SK-N-SH treated with all-trans-retinoic acid at 6 μM for 48 hours (cell line): ENCODE measurements at regions not wholly inside any gene's neighbourhood (a gene's known extent, or its start where the extent isn't known, plus 50 kb on each side); places are given as distances from the start of the nearest gene placed in this dataset.

Source experiments
- ATAC-seq: fragments of 200-7000 bp; cut with Tn5 transposase; 3 replicates; pipeline ENCODE4 v1.9.1; 2020; ENCODE audit warnings: mild to moderate bottlenecking, moderate library complexity
- ARNTL ChIP-seq: fragments of 450-650 bp; formaldehyde crosslinking; IDR thresholded peaks from 2 replicates; pipeline ENCODE4 v1.5.0; 2020; ENCODE audit warnings: low read depth, mild to moderate bottlenecking, moderate library complexity, borderline replicate concordance
- BACH2 ChIP-seq: fragments of 250-450 bp; sonication (Bioruptor Pico); IDR thresholded peaks from 2 replicates; pipeline ENCODE4 v1.9.0; 2021; ENCODE audit warnings: mild to moderate bottlenecking, borderline replicate concordance
- CREB5 ChIP-seq: fragments of 250-450 bp; sonication (Bioruptor Pico); IDR thresholded peaks from 2 replicates; pipeline ENCODE4 v1.5.1; 2020; ENCODE audit warnings: low read depth, mild to moderate bottlenecking, moderate library complexity
- CSDC2 ChIP-seq: fragments of 250-450 bp; sonication (Bioruptor Pico); IDR thresholded peaks from 2 replicates; pipeline ENCODE4 v1.5.0; 2020; ENCODE audit warnings: mild to moderate bottlenecking, moderate library complexity
- CSRNP3 ChIP-seq: fragments of 250-450 bp; sonication (Bioruptor Pico); IDR thresholded peaks from 2 replicates; pipeline ENCODE4 v1.5.1; 2021; ENCODE audit warnings: mild to moderate bottlenecking, moderate library complexity
- GLIS3 ChIP-seq: fragments of 250-450 bp; sonication (Bioruptor Pico); IDR thresholded peaks from 2 replicates; pipeline ENCODE4 v1.5.0; 2020; ENCODE audit warnings: mild to moderate bottlenecking, moderate library complexity
- ISL1 ChIP-seq: fragments of 250-450 bp; sonication (Bioruptor Pico); IDR thresholded peaks from 2 replicates; pipeline ENCODE4 v2.1.2; 2022; ENCODE audit warnings: mild to moderate bottlenecking, moderate library complexity
- OSR1 ChIP-seq: fragments of 250-450 bp; sonication (Bioruptor Pico); IDR thresholded peaks from 2 replicates; pipeline ENCODE4 v1.8.0; 2022; ENCODE audit warnings: moderate library complexity, mild to moderate bottlenecking, inconsistent platforms
- POU6F1 ChIP-seq: fragments of 250-450 bp; sonication (Bioruptor Pico); IDR thresholded peaks from 2 replicates; pipeline ENCODE4 v1.8.0; 2021; ENCODE audit warnings: low read depth, mild to moderate bottlenecking, moderate library complexity, borderline replicate concordance
- PPARA ChIP-seq: fragments of 250-450 bp; sonication (Bioruptor Pico); IDR thresholded peaks from 2 replicates; pipeline ENCODE4 v1.5.0; 2020; ENCODE audit warnings: mild to moderate bottlenecking, borderline replicate concordance
- SNAI2 ChIP-seq: fragments of 250-450 bp; sonication (Bioruptor Pico); IDR thresholded peaks from 2 replicates; pipeline ENCODE4 v1.5.0; 2020; ENCODE audit warnings: mild to moderate bottlenecking, moderate library complexity
- TCF4 ChIP-seq: fragments of 250-450 bp; sonication (Bioruptor Pico); IDR thresholded peaks from 2 replicates; pipeline ENCODE4 v1.8.0; 2021; ENCODE audit warnings: mild to moderate bottlenecking, moderate library complexity, borderline replicate concordance
- TOX ChIP-seq: fragments of 250-450 bp; sonication (Bioruptor Pico); IDR thresholded peaks from 2 replicates; pipeline ENCODE4 v1.8.0; 2021; ENCODE audit warnings: mild to moderate bottlenecking, moderate library complexity, borderline replicate concordance
- TSHZ2 ChIP-seq: fragments of 250-450 bp; sonication (Bioruptor Pico); IDR thresholded peaks from 2 replicates; pipeline ENCODE4 v1.5.0; 2020; ENCODE audit warnings: mild to moderate bottlenecking, moderate library complexity
- ZC3H10 ChIP-seq: fragments of 250-450 bp; sonication (Bioruptor Pico); IDR thresholded peaks from 2 replicates; pipeline ENCODE4 v1.5.1; 2021; ENCODE audit warnings: mild to moderate bottlenecking, moderate library complexity
- ZNF565 ChIP-seq: fragments of 450-650 bp; formaldehyde crosslinking; conservative IDR thresholded peaks from 2 replicates; pipeline ENCODE4 v1.5.0; 2020; ENCODE audit warnings: low read depth, mild to moderate bottlenecking, moderate library complexity
- ZNF70 ChIP-seq: fragments of 450-650 bp; formaldehyde crosslinking; IDR thresholded peaks from 2 replicates; pipeline ENCODE4 v1.5.0; 2020; ENCODE audit warnings: mild to moderate bottlenecking, moderate library complexity
- ZNF8 ChIP-seq: fragments of 450-650 bp; formaldehyde crosslinking; IDR thresholded peaks from 2 replicates; pipeline ENCODE4 v1.5.0; 2020; ENCODE audit warnings: mild to moderate bottlenecking, moderate library complexity

GRCh38 chr11:25863986-25864385 lies 467.9 kb upstream of the ANO3 start:
- ATAC-seq: no peak

GRCh38 chr11:25876456-25876965 lies 455.4 kb upstream of the ANO3 start:
- TF ChIP-seq ZNF565 (CRISPR knock-in tag) (no peak), BACH2 (CRISPR knock-in tag) (no peak), TCF4 (no peak), ZNF8 (CRISPR knock-in tag) (no peak), CSRNP3 (CRISPR knock-in tag) (no peak), CSDC2 (CRISPR knock-in tag) (no peak), ARNTL (CRISPR knock-in tag) (no peak), TOX (no peak), CREB5 (CRISPR knock-in tag) (no peak), GLIS3 (CRISPR knock-in tag) (no peak), PPARA (no peak), ISL1 (CRISPR knock-in tag) (no peak), TSHZ2 (no peak)
- ATAC-seq: no peak

More at GRCh38 chr11:25863986-25864385, 467.9 kb upstream of the ANO3 start:
- TF ChIP-seq ZNF8 (CRISPR knock-in tag) (no peak), BACH2 (CRISPR knock-in tag) (no peak), ISL1 (CRISPR knock-in tag) (no peak), ZNF70 (CRISPR knock-in tag) (no peak)

GRCh38 chr11:25886036-25886435 lies 445.9 kb upstream of the ANO3 start:
- ATAC-seq: no peak
- no peak for TF ChIP-seq POU6F1 (CRISPR knock-in tag)
- TF ChIP-seq CREB5 (CRISPR knock-in tag): no peak
- TF ChIP-seq, all 23 proteins: peak for 0

GRCh38 chr11:25890626-25891260 lies 441.2 kb upstream of the ANO3 start:
- no peak for ATAC-seq
- TF ChIP-seq GLIS3 (CRISPR knock-in tag) (no peak), ZNF70 (CRISPR knock-in tag) (no peak), BACH2 (CRISPR knock-in tag) (no peak), ZNF8 (CRISPR knock-in tag) (no peak), ZNF565 (CRISPR knock-in tag) (no peak), CSRNP3 (CRISPR knock-in tag) (no peak), POU6F1 (CRISPR knock-in tag) (no peak), CSDC2 (CRISPR knock-in tag) (no peak), ZC3H10 (no peak), SNAI2 (no peak), OSR1 (no peak)
- TF ChIP-seq, all 23 proteins: peak for 0
